Upper lobe of left lung (tissue), 4 donors: ENCODE measurements at regions not wholly inside any gene's neighbourhood (a gene's known extent, or its start where the extent isn't known, plus 50 kb on each side); places are given as distances from the start of the nearest gene placed in this dataset.

Experiments
- POLR2A ChIP-seq, 4 donors: fragments of 450-650 bp; IDR thresholded peaks; one replicate each; pipeline ENCODE4 v1.5.1; 2016 to 2017; ENCODE audit warnings: antibody characterized with exemption in 4 of 4, mild to moderate bottlenecking in 2 of 4
- POLR2AphosphoS5 ChIP-seq, 2 donors: sonication (generic); formaldehyde crosslinking; IDR thresholded peaks; one replicate each; pipeline ENCODE4 v1.5.1; 2017; ENCODE audit warnings: antibody characterized with exemption in 2 of 2
- TF ChIP-seq, protein P1 (sequence below), 6 experiments: fragments of 450-650 bp in 4 of 6; fragments of 200-600 bp in 2 of 6; sonication (generic) in 2 of 6; IDR thresholded peaks; one replicate each; pipeline ENCODE4 v1.5.1; 2016 to 2019; ENCODE audit warnings: antibody characterized with exemption in 6 of 6

DNA sequence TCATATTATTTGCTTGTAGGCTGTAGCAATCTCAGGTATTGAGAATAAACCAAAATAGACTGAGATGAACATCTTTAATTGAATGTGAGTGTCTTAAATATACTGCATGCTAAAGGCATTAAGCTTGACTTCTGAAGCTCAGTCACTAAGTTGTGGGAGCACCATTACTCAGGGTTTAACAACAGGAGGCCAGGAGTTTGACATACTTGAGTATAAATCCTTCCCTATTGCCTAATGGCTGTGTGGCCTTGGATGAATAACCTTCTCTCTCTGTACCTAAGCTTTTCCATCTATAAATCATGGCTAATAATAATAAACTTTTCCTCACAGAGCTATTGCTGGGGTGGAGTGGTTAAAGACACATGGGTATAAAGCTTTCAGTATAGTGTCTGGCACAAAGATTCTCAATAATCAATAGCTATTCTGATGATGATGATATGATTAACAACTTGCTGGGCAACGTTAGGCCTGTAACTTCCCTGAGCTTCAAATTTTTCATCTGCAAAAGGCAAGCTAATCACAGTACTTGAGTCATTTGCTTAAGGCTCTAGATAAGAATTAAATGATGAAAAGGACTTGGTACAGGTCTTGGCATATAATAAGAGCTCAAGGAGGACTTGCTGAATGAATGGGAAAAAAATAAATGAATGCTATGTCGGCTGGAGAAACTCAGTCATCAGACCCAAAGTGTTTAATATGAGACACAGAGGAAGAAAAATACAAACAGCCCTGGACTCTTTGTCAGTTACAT lies 174.0 kb upstream of the IL12B start:
- TF ChIP-seq POLR2A (IDR thresholded peaks at IDR 0.05) (no peak), POLR2AphosphoS5 (IDR thresholded peaks at IDR 0.05) (no peak)
- TF ChIP-seq, protein P1, sequence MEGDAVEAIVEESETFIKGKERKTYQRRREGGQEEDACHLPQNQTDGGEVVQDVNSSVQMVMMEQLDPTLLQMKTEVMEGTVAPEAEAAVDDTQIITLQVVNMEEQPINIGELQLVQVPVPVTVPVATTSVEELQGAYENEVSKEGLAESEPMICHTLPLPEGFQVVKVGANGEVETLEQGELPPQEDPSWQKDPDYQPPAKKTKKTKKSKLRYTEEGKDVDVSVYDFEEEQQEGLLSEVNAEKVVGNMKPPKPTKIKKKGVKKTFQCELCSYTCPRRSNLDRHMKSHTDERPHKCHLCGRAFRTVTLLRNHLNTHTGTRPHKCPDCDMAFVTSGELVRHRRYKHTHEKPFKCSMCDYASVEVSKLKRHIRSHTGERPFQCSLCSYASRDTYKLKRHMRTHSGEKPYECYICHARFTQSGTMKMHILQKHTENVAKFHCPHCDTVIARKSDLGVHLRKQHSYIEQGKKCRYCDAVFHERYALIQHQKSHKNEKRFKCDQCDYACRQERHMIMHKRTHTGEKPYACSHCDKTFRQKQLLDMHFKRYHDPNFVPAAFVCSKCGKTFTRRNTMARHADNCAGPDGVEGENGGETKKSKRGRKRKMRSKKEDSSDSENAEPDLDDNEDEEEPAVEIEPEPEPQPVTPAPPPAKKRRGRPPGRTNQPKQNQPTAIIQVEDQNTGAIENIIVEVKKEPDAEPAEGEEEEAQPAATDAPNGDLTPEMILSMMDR (IDR thresholded peaks at IDR 0.05) = no peak
